Lung (tissue), 11 donors: ENCODE measurements at regions not wholly inside any gene's neighbourhood (a gene's known extent, or its start where the extent isn't known, plus 50 kb on each side); places are given as distances from the start of the nearest gene placed in this dataset.

Experiments
- ATAC-seq: fragments of 200-7000 bp; cut with Tn5 transposase; one replicate; pipeline ENCODE4 v1.9.1; 2020; ENCODE audit warnings: moderate number of reproducible peaks; ENCODE audit not compliant: insufficient read depth, low FRiP score
- DNase-seq, 3 donors: peaks; one replicate each; pipeline ENCODE4 v3.0.0-alpha.2; 2013 to 2017
- H3K27ac ChIP-seq, 2 donors: one replicate each; pipeline ENCODE4 v1.5.1; 2013; ENCODE audit warnings: mild to moderate bottlenecking in 2 of 2, moderate library complexity in 2 of 2, control low read depth in 1 of 2, inconsistent platforms in 1 of 2, low read depth in 1 of 2, low read length in 1 of 2
- H3K27me3 ChIP-seq, 3 donors: one replicate each; pipeline ENCODE4 v1.5.1; 2013; ENCODE audit warnings: low read length in 2 of 3; ENCODE audit not compliant: control insufficient read depth in 3 of 3, insufficient read depth in 3 of 3
- H3K36me3 ChIP-seq, 4 donors: one replicate each; pipeline ENCODE4 v1.5.1; 2013; ENCODE audit warnings: low read length in 4 of 4, mild to moderate bottlenecking in 1 of 4, moderate library complexity in 1 of 4; ENCODE audit not compliant: control insufficient read depth in 4 of 4, insufficient read depth in 4 of 4
- H3K4me1 ChIP-seq, 5 donors: one replicate each; pipeline ENCODE4 v1.5.1; 2013; ENCODE audit warnings: low read length in 5 of 5, mild to moderate bottlenecking in 2 of 5, moderate library complexity in 1 of 5; ENCODE audit not compliant: control insufficient read depth in 5 of 5, insufficient read depth in 5 of 5
- H3K4me3 ChIP-seq: one replicate; pipeline ENCODE4 v1.5.1; 2013; ENCODE audit warnings: mild to moderate bottlenecking, control low read depth, moderate library complexity
- H3K9ac ChIP-seq, 2 donors: one replicate each; pipeline ENCODE4 v1.5.1; 2013; ENCODE audit warnings: low read length in 2 of 2, control low read depth in 1 of 2; ENCODE audit not compliant: insufficient read depth in 1 of 2
- H3K9me3 ChIP-seq, 4 donors: one replicate each; pipeline ENCODE4 v1.5.1; 2013; ENCODE audit warnings: low read length in 3 of 4, mild to moderate bottlenecking in 1 of 4, moderate library complexity in 1 of 4; ENCODE audit not compliant: control insufficient read depth in 4 of 4, insufficient read depth in 3 of 4
- WGBS, 2 donors: extraction: QIAGEN DNeasy Blood & Tissue Kit; methylation state at CpG; one replicate each; pipeline ENCODE4 v1.1.7; 2013; 5-methylcytosine and 5-hydroxymethylcytosine counted together
- TF ChIP-seq, protein P1 (sequence below): IDR thresholded peaks from 2 replicates; pipeline ENCODE4 v1.5.1; 2012; ENCODE audit warnings: mild to moderate bottlenecking; ENCODE audit errors: control extremely low read depth, extremely low read depth
- donor health status: control.
- donor health status: control.
- donor health status: Bipolar disorder and iron deficiency.
- donor health status: healthy.
- donor health status: DM: yes; HTN: yes; CAD: no.

DNA sequence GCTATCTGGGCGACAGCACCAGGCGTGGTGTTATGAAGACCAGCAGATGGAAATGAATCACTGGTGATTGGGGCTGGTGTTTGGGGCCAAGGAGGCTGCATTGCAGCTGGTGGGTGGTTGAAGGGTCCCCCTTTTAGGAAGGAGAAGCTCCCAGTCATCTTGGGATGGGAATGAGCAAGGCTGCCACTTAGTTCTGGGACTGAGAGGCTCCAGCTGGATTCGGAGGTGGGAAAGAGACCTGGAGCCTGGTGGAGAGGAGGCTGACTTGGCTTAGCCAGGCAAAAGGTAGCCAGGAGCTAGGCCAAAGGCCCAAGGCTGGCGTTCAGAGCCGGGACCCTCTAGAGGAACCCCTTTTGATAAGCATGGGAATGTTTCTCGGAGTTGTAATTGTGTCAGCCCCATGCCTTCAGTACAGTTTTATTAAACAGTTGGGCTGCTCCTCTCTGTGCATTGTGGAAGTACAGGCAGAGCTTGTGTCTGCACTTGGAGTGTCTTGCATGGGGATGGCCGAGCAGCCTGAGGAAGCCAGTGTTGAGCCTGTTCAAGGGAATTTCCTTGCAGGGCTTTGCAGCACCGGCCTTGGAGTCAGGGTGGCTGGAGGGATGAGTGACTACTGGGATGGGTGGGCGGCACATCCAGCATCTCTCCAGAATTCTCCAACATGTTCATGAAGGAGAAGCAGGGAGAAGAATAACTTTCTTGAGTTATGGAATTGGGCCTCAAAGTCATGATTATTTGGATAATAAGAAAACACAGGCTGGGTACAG lies 234.9 kb downstream of the BAMBI start:
- no peaks in the 10 kb centered on the region for H3K36me3 ChIP-seq
- H3K9me3 ChIP-seq, result peaks cover 0 to 1% (median 0%) of the 10 kb centered on the region in 4 donors
- TF ChIP-seq, protein P1, sequence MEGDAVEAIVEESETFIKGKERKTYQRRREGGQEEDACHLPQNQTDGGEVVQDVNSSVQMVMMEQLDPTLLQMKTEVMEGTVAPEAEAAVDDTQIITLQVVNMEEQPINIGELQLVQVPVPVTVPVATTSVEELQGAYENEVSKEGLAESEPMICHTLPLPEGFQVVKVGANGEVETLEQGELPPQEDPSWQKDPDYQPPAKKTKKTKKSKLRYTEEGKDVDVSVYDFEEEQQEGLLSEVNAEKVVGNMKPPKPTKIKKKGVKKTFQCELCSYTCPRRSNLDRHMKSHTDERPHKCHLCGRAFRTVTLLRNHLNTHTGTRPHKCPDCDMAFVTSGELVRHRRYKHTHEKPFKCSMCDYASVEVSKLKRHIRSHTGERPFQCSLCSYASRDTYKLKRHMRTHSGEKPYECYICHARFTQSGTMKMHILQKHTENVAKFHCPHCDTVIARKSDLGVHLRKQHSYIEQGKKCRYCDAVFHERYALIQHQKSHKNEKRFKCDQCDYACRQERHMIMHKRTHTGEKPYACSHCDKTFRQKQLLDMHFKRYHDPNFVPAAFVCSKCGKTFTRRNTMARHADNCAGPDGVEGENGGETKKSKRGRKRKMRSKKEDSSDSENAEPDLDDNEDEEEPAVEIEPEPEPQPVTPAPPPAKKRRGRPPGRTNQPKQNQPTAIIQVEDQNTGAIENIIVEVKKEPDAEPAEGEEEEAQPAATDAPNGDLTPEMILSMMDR, result no peak
- no peak overlapping the region for H3K9ac ChIP-seq
- ATAC-seq, result no peak
- DNase-seq, result peak in 2 of 3 donors; percentile 23
- peaks cover 0 to 9% (median 0%) of the 10 kb centered on the region in 5 donors for H3K4me1 ChIP-seq
- no peak overlapping the region for H3K27ac ChIP-seq
- WGBS, 2 donors, result 92% methylated on average over 9 of the region's 9 CpGs
- H3K4me3 ChIP-seq, result no peak overlapping the region
- no peaks in the 10 kb centered on the region for H3K27me3 ChIP-seq

DNA sequence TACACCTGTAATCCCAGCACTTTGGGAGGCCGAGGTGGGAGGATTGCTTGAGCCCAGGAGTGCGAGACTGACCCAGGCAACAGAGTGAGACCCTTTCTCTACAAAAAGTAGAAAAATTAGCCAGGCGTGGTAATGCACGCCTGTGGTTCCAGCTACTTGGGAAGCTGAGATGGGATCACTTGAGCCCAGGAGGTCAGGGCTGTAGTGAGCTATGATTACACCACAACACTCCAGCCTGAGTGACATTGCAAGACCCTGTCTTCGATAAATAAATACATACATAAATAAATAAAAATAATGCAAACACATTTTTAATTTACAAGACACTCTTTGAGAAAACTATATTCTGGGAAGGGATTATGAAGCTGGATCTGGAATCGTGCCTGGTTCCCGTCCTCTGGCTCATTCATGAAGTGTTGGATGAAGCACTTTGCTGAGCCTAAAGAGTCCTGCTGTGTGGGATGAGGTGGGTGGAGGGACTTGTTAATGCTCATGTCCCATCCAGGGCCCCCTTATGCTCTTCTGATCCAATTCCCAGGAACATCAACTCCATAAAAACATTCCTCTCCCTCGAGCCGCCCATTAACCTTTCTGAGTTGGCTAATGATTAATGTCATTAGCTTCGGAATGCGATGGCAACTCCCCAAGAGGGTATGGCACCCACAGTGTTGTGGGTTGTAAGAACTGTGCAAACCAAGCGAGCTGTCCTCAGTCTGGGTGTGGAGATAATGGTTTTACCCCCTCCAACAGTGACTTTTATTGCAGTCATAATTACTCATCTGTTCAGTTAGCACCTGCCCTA lies 236.3 kb downstream of the BAMBI start:
- TF ChIP-seq, protein P1, result no peak
- H3K27me3 ChIP-seq, result no peaks in the 10 kb centered on the region
- no peak overlapping the region for H3K27ac ChIP-seq
- no peak overlapping the region for H3K9ac ChIP-seq
- H3K4me3 ChIP-seq, result no peak overlapping the region
- ATAC-seq (peak; percentile 42), DNase-seq (peak; percentile 37 to 73 (median 55))
- no peaks in the 10 kb centered on the region for H3K36me3 ChIP-seq
- peaks cover 0 to 1% (median 0%) of the 10 kb centered on the region in 4 donors for H3K9me3 ChIP-seq
- 75 to 87% methylated on average over 12 of the region's 12 CpGs for WGBS, 2 donors
- peaks cover 0 to 9% (median 0%) of the 10 kb centered on the region in 5 donors for H3K4me1 ChIP-seq

GRCh38 chr10:28914701-28915100 lies 237.4 kb downstream of the BAMBI start:
- no peak for DNase-seq
- Histone ChIP-seq H3K9me3 (peaks cover 0 to 1% (median 0%) of the 10 kb centered on the region in 4 donors), H3K4me3 (no peak overlapping the region), H3K4me1 (peaks cover 0 to 9% (median 0%) of the 10 kb centered on the region in 5 donors), H3K27me3 (no peaks in the 10 kb centered on the region), H3K36me3 (no peaks in the 10 kb centered on the region), H3K9ac (no peak overlapping the region), H3K27ac (no peak overlapping the region)
- 53 to 63% methylated on average over 3 of the region's 3 CpGs for WGBS, 2 donors
- no peak for ATAC-seq
- TF ChIP-seq, protein P1, result no peak
